Stimulated activated CD4-positive, alpha-beta T cell treated with anti-CD3 and anti-CD28 coated beads, Interleukin-1b, Interleukin-23, amount 100 ng/mL, for 4 hours (primary cell): ENCODE measurements at regions not wholly inside any gene's neighbourhood (a gene's known extent, or its start where the extent isn't known, plus 50 kb on each side); places are given as distances from the start of the nearest gene placed in this dataset.
A peak's percentile ranks its signal among the peaks of the same experiment; 100 is the strongest.
"Not testable (repeated sequence)": the region's sequence is repeated elsewhere in the genome, so short reads cannot be mapped to it uniquely, and the experiment has no call there.

Source experiments
- DNase-seq, 2 donors: peaks; one replicate each; pipeline ENCODE4 v3.0.0-alpha.2; 2020; ENCODE audit warnings: low read depth in 2 of 2

DNA sequence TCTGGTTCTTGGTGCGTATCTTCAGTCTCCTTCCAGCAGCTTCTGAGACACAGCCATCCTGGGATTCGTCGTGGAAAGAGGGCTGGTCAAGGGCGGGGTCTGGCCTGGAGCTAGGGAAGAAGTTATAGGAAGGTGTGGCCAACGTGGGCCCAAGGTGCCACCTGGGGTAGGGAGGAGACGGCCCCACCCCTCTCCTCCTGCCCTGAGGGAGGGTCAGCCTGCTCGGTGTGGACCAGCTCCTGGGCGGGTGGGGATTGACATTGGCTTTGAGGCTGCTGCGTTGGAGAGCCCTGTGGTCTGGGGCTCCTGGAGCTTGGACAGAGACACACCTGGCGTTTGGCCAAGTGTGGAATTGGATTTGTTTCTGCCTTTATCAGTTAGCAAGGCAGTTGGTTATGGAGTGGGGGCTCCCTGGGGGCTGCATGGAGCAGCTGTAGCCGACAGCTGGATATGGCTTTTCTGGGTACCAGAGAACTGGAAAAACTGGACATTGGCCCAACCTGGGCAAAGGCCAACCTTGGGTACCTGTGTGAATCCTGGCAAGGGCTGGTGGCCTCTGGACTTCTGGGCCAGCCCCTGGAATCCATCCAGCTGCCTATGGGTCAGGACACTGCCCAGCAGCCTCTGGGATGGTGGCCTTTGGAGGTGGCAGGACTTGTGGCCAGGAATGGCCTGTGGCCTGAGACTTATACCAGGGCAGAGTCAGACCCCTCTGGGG is 75.7 kb upstream of the PPP1R26 start:
- no peak for DNase-seq

DNA sequence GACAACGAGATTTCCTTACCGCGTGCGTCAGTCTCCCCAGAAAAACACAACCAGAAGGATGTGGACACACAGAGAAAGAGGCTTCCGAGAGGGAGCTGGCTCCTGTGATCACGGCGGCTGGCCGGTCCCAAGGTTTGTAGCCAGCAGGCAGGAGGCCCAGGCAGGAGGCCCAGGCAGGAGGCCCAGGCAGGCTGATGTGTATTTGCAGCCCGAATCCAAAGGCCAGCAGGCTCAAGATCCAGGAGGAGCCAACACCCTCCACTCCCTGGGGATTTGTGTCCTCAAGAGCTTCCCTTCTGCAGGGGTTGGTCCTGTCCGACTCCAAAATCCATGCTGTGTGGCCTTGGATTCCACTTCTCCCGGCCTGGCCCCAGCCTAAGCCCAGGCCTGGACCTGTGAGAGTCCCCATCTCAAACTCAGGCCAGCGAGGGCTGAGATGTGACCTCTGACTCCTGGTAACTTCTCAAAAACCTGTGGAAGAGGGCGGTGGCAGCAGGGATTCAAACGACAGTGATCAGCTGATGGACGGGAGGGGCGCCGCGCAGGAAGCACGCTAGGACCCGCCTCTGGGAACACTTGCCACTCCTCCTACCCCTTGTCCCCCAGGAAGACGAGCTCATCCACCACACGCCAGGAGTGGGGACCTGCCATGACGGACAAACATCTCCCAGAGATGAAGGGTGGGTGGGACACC is 75.0 kb upstream of the PPP1R26 start:
- no peak for DNase-seq

DNA sequence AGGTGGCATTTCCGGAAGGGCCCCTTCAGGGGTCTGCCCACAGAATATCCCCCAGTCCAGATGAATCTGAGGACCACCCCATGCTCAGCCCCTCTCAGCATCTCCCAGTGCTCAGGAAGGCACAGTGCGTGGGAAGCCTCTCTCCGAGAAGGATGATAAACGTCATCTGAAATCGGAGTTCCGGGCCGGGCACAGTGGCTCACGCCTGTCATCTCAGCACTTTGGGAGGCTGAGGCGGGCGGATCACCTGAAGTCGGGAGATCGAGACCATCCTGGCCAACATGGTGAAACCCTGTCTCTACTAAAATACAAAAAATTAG is 74.5 kb upstream of the PPP1R26 start:
- not testable (repeated sequence) for DNase-seq

DNA sequence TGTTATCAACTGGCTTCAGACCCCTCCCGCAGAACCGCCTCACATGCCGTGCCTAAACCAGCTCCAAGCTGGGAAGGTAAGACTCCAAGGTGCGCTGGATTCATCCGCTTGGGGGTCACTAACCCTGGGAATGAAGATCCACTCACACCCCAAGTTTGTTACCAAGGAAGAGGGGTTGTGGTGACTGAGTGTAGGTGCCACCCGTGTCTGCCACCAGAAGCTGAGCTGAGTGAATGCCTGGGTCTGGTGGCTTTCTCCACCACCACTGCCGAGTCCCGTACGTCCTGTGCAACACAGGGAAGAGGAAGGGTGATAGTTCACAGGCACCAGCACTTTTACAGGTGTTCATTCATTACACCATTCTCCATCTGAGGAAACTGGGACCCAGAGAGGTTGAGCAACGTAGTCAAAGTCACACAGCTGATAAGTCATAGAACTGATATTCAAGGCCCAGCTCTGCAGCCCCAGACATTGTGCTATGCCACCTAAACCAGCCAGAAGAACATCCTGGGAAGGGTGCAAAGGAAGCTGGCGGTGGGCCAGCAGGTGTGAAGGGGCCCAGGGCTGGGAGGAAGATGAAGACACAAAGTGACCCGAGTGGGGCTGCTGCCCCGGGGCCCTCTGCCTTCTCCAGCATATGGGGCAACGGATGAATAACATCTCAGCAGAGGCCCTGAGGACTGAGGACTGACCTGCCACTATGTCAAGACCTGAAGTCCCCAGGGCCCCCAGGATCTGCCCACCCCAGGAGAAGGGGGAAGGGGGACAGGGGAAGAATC is 70.9 kb upstream of the PPP1R26 start:
- no peak for DNase-seq

DNA sequence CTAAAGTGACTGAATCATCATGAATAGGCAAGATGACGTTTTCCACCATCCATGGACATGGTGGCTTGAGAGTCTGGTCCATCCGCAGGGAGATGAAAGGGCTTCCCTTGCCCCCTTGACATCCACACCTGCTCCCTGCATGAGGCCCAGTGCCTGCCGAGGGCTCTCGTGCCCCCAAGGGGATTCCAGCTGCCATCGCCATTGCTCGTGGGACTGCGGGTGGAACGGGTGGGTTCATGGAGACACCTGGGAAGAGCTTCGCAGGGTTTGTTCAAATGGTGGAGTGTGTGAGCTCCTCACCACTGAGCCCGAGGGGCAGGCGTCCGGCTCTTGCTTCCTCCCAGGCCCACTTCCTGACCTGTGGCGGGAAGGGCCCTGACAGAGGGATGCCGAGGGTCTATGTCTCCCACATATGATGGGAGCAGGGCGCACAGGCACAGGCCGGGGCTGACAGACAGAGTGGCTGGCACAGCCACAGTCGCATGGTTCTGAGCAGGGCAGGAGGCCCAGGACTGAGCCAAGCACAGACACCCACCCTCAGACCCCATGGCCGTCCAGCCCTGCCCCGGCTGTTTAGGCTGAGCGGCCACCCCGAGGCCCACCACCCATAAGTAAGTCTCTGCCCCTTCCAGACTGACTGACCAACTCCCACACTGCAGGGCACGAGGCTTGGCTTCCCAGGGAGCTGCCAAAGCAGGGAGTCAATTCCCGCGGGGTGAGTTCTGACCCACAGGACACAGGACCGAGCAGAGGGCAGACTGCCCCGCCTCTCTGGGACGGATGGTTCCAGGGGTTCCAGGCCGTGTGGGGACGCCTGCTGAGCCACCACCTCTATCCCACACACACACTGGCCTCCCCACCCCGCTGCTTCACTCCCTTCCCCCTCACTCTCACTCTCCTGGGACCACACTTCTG is 70.0 kb upstream of the PPP1R26 start:
- DNase-seq = no peak

DNA sequence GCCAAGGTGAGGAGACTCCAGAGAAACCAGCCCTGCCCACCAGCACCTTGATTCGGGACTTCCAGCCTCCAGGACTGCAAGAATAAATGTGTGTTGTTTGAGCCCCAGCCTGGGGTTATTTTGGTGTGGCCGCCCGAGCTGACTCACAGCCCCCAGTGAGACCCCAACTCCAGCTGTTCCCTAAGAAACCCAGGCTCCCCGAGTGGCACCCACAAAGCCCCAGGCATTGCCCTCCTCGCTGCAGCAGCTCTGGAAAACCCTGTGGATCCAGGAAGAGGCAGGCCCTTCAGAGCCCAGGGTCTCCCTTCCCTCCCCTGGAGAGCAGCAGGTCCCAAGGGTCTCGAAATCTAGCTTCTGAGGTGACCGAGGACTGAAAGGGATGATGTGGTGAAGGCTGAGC is 69.2 kb upstream of the PPP1R26 start:
- DNase-seq = no peak

DNA sequence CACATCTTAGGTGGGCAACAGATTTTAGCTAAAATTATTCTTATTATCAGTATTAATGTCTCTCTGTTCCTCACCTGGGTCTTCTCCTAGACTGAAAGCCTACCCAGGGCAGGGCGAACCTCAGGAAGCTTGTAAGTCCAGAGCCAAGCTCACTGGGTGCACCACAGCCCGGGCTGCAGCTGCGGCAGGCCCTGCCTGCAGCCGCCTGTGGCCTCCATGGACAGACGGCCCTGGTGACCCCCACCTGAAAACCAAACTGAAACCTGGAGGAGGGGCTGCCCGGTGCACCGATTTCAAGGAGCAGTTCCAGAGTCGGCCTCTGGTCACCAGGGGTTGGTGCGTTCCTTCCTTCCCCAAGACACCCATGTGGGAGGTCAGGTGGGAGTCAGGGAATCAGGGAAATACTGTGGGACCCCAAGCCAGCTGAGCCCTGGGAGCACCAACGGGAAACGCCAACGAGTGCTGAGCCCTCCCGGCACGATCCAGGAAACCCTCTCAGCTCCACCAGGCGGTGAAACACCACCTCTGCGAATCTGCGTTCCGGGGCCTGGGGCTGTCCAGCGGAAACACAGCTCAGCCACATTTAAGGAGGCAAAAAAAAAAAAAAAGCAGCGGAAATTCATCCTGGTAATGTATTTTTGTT is 68.6 kb upstream of the PPP1R26 start:
- DNase-seq = no peak

DNA sequence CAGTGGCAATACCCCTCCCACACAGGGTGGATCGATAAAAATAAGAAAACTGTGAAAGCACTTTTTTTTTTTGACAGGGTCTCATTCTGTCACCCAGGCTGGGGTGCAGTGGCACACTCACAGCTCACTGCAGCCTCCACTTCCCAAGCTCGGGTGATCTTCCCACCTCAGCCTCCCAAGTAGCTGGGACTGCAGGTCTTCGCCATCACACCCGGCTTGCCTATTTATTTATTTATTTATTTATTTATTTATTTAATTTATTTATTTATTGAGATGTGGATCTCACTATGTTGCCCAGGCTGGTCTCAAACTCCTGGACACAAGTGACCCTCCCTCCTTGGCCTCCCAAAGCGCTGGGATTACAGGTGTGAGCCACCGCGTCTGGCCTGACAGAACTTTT is 68.0 kb upstream of the PPP1R26 start:
- not testable (repeated sequence) for DNase-seq

DNA sequence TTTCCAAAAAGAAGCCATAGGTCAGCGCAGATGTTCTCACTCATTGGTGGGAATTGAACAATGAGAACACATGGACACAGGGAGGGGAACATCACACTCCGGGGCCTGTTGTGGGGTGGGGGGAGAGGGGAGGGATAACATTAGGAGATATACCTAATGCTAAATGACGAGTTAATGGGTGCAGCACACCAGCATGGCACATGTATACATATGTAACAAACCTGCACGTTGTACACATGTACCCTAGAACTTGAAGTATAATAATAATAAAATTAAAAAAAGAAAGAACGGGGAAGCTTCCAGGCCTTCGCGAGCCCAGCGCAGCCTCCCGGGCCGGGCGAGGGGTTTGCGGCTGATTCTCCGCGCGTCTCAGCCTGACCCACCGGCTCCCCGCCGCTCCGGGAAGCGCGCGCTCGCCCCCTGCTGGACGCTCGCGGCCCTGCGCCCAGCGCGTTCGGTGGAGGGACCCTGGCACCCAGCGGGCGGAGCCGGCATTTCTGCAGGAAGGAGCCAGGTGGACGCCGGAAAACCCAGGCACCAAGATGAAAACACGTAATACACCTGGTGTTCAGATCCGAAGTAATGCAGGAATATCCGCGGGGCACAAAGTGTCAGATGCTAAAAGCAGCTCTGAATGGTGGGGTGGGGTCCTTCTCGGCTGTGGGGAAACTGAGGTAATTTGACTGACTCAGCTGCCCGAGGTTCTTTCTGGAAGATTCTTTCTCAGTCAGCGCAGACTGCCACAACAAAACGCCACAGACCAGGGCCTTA is 67.1 kb upstream of the PPP1R26 start:
- peak; percentile 52 to 63 for DNase-seq

DNA sequence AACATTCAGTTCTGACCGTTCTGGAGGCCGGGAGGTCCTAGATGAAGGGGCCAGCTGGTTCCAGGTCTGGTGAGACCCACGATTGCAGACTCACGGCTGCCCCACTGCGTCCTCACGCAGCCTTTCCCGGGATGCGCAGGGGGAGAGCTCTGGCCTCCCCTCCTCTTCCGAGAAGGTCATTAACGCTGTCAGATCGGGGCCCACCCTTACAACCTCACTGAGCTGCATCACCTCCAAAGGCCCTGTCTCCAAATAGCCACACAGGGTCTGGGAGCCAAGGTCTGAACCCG is 66.6 kb upstream of the PPP1R26 start:
- DNase-seq = no peak

DNA sequence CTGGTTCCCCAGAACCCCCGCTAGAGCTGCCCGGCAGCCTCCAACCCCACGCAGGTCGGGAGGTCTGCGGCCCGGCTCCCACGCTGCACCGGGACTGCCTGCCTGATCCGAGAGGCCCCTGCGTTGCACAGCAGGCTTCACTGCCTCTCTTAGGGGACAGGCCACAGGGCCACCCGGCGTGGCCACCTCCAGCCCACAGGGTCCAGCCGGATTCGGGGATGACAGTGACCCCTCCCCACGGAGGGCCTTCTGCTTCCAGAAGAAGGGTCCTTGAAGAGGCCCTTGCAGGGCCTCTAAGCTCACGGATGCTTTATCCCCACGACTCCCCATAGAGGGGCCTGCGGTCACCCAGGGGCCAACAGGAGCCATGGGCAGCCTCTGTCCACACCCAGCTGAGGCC is 66.1 kb upstream of the PPP1R26 start:
- DNase-seq = no peak

DNA sequence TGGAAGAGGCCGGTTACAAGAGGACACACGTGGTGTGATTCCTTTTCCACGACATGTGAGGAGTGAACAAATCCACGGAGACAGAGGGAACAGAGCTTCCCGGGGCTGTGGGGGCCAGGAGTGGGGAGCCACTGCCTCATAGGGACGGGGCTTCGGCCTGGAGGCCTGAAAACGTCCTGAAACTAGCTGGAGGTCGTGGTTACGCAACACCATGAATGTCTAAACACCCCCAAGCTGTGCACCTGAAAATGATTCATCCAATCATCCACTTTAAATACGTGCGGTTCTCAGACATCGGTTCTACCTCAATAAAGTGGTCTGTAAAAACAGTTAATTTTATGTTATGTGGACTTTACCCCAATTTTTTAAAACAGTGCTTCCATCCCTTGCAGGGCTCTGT is 65.3 kb upstream of the PPP1R26 start:
- DNase-seq = no peak

DNA sequence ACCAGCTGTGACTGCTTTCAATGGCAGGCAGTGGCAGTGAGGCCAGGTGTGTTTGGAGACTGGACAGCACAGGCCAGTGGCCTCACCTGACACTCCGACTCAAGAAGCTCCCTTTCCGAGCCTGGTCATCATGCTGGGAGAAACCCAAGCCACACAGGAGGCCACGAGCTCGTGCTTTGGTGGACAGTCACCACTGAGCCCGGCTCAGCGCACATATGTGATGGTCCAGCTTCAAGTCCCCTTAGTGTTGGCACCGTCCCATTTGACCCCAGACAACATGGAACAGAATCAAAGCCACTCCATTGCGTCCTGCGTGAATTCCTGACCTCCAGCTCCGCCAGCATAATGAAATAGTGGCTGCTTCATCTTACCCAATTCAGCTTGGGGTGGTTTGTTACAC is 64.0 kb upstream of the PPP1R26 start:
- DNase-seq = no peak

DNA sequence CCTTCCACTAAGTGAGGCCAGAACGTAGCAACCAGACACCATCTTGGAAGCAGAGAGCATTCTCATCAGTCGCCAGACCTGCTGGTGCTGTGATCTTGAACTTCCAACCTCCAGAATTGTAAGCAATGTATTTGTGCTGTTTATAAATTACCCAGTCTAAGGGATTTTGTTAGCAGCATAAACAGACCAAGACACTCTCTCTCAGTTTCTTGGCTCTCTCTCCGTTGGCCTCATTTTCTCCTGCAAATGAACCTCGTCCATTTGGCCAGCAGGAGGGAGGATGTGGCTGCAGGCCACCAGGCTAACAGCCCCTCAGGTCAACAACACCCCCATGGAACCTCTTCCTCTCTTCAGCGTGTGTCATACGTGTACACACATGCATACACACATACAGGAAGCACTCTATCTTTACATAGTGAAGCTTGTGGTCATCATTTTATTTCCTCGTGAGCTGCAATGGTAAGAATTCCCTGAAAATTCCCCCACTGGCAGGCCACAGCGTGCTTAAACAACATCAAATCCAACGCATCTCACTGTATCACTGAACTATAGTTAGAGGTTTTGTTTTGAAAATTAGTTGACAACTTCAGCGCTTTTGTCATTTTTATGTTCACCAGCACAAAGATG is 62.8 kb upstream of the PPP1R26 start:
- no peak for DNase-seq

DNA sequence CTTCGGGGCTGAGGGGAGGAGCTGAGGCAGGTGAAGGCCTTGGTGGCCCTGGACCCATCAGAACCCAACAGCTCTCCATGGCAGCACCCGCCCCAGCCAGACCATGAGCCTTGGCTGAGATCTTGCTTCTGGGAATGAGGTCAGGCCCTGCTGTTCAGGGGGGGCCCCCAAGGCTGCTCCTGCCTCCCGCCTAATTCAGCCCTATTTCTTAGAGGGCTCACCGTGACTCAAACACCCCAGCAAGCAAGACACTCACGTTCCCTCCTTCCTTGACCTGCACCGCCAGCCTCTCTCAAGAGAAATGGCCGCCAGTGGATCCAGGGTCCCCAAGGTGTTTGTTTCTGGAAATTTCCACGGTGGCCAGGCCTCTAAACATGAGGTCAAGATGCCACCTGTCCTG is 61.4 kb upstream of the PPP1R26 start:
- DNase-seq = no peak

DNA sequence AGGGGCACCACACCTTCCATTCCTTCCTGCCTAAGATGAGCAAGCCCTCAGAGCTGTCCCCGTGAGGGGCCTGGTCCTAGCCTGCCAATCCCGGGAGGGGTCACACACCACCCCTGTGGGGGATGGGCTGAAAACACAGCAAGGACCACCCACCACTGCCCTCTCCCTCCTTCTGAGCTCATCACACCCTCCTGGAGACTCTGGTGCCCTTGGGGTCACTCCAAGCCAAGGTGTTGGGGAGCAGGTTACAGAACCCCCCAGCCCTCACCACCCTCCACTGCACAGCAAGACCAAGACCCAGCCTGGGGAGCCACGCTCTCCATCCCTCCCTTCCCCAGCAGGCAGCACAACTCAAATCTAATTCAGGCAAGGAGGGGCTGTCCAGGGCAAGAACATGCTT is 60.5 kb upstream of the PPP1R26 start:
- DNase-seq = no peak

DNA sequence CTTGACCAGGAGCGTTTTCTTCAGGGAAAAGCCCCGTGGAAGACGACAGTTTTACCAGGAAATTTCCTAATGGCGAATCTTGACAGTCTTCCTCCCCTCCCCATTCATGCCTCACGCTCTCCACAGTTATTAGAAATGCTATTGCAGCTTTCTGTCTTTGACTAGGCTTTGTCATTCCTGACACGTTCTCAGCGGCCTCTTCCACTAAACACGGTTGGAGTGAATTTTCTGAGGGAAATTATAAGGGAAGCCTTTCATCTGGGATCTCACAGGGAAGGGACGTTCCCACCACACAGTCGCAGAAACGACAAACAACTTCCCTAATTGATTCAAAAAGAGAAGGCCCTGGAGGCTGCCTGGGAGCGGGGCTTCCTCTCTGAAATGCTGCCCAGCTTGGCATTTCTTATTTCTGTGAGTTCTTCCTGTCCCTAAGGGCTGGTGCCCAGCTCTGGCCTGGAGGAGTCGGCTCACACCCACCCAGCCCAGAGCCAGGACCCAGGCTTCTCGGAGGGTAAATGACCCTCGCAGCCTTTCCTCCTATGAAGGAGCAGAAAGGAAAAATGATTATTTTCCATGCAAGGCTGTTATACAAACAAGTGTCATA is 57.1 kb upstream of the PPP1R26 start:
- no peak for DNase-seq

DNA sequence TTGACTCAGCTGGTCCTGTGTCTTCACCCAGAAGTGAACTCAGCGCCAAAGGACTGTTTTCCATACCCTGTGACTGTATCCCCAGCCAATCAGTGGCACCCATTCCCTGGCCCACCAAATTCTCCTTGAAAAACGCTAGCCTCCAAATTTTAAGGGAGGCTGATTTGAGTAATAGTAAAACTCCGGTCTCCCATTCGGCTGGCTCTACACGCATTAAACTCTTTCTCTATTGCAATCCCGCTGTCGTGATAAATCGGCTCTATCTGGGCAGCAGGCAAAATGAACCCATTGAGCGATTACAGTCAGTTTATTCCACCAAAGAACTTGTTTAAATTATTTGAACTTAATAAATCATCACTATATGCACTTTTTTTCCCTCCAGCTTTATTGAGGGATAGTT is 55.9 kb upstream of the PPP1R26 start:
- no peak for DNase-seq
